ENCODE measurements at regions not wholly inside any gene's neighbourhood (a gene's known extent, or its start where the extent isn't known, plus 50 kb on each side); places are given as distances from the start of the nearest gene placed in this dataset.

DNA sequence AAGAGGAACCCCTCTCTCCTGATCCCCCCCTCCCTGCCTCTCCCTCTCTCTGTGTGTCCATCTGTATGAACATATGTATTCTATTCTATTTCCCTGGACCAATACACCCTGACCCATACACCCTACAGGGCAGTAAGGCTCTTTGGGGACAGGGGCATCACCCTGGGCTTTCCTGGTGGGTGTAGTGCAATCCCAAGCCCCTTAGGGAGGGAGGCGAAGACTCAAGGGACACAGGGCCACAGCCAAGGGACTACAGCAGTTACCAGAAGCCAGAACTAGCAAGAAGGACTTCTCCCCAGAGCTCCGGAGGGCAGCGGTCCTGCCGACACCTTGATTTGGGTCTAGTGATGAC lies 214.2 kb upstream of the RAB6C start:
- Histone ChIP-seq H3F3A (ENCODE audit: low read length, unreplicated experiment) (no peaks in the 10 kb centered on the region), H3K36me3 (ENCODE audit: low read depth, low read length) (no peaks in the 10 kb centered on the region), H3K9me3 (ENCODE audit: low read length) (0 out of 2 replicates have a peak, but pooled peaks cover 3% of the 10 kb centered on the region), H3K9me2 (replicated peaks; ENCODE audit: low read length) (no peaks in the 10 kb centered on the region), H3K4me1 (ENCODE audit: insufficient read depth, low read length) (no peaks in the 10 kb centered on the region), H2AFZ (ENCODE audit: low read length) (no peak overlapping the region), H3K4me3 (ENCODE audit: low read length) (no peak overlapping the region), H3K79me2 (ENCODE audit: low read length) (no peaks in the 10 kb centered on the region), H3K4me2 (ENCODE audit: low read length) (no peak overlapping the region), H3K9ac (ENCODE audit: low read length) (no peak overlapping the region), H3K27ac (ENCODE audit: low read length) (no peak overlapping the region), H4K20me1 (ENCODE audit: low read length) (no peaks in the 10 kb centered on the region), H3K27me3 (ENCODE audit: low read length) (peaks cover 27% of the 10 kb centered on the region)
- TF ChIP-seq, protein P1, sequence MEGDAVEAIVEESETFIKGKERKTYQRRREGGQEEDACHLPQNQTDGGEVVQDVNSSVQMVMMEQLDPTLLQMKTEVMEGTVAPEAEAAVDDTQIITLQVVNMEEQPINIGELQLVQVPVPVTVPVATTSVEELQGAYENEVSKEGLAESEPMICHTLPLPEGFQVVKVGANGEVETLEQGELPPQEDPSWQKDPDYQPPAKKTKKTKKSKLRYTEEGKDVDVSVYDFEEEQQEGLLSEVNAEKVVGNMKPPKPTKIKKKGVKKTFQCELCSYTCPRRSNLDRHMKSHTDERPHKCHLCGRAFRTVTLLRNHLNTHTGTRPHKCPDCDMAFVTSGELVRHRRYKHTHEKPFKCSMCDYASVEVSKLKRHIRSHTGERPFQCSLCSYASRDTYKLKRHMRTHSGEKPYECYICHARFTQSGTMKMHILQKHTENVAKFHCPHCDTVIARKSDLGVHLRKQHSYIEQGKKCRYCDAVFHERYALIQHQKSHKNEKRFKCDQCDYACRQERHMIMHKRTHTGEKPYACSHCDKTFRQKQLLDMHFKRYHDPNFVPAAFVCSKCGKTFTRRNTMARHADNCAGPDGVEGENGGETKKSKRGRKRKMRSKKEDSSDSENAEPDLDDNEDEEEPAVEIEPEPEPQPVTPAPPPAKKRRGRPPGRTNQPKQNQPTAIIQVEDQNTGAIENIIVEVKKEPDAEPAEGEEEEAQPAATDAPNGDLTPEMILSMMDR (conservative IDR thresholded peaks at IDR 0.05; ENCODE audit: low read depth, low read length), result no peak
- TF ChIP-seq EZH2 (IDR thresholded peaks at IDR 0.05; ENCODE audit: low read length, unreplicated experiment) (no peak), EZH2phosphoT487 (IDR thresholded peaks at IDR 0.05; ENCODE audit: borderline replicate concordance, low read length) (no peak)
- ATAC-seq (no peak), DNase-seq (no peak)
- BruUV-seq (replicated peaks), result no TSS peak
- intact Hi-C loops (cut with micrococcal nuclease), result no loop called here
- POLR2A ChIA-PET (ENCODE audit: unreplicated experiment), result no interaction called here
- CTCF ChIA-PET, result no interaction called here

GRCh38 chr2:129765678-129766351 lies 213.7 kb upstream of the RAB6C start:
- POLR2A ChIA-PET (ENCODE audit: unreplicated experiment), result no interaction called here

DNA sequence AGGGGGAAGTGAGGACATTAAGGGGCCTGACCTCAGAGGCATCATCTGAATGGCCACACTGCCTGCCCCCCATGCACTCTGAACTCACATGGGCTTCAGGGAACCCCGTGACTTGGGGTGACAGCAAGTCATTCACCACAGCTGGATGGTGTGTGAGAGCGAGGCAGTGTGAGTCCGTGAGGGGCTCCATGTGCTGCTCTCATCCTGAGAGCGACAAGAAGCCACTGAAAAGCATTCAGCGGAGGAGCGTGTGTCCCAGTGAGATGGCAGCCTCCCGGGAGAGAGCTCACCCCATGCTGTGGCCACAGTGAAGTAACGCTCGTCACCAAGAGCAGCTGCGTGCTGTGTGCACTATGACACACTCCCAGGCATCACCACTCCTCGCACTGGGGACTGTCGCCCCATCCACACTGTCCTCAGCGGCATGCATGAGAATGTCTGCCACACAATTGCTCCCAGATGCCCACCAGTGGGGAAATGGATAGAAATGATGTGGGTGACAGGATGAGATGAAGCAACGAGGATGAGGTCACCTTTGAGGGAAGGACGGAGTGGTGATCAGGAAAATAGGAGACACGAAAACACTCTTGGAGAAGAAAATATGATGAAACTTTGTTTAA lies 213.0 kb upstream of the RAB6C start:
- intact Hi-C loops (cut with micrococcal nuclease), result no loop called here
- Histone ChIP-seq H3K79me2 (ENCODE audit: low read length) (no peaks in the 10 kb centered on the region), H3K27ac (ENCODE audit: low read length) (no peak overlapping the region), H3K9me2 (replicated peaks; ENCODE audit: low read length) (no peaks in the 10 kb centered on the region), H3K4me1 (ENCODE audit: insufficient read depth, low read length) (no peaks in the 10 kb centered on the region), H2AFZ (ENCODE audit: low read length) (no peak overlapping the region), H3K9me3 (ENCODE audit: low read length) (0 out of 2 replicates have a peak, but pooled peaks cover 4% of the 10 kb centered on the region), H3K4me2 (ENCODE audit: low read length) (no peak overlapping the region), H3K9ac (ENCODE audit: low read length) (no peak overlapping the region), H3K36me3 (ENCODE audit: low read depth, low read length) (no peaks in the 10 kb centered on the region), H3K4me3 (ENCODE audit: low read length) (no peak overlapping the region), H3K27me3 (ENCODE audit: low read length) (peaks cover 27% of the 10 kb centered on the region), H3F3A (ENCODE audit: low read length, unreplicated experiment) (no peaks in the 10 kb centered on the region), H4K20me1 (ENCODE audit: low read length) (no peaks in the 10 kb centered on the region)
- TF ChIP-seq EZH2 (IDR thresholded peaks at IDR 0.05; ENCODE audit: low read length, unreplicated experiment) (no peak), EZH2phosphoT487 (IDR thresholded peaks at IDR 0.05; ENCODE audit: borderline replicate concordance, low read length) (no peak)
- TF ChIP-seq, protein P1 (conservative IDR thresholded peaks at IDR 0.05; ENCODE audit: low read depth, low read length), result no peak
- BruUV-seq (replicated peaks), result no TSS peak
- ChIA-PET CTCF (no interaction called here), POLR2A (ENCODE audit: unreplicated experiment) (no interaction called here)
- DNase-seq (no peak), ATAC-seq (no peak)

More at GRCh38 chr2:129765678-129766351, 213.7 kb upstream of the RAB6C start:
- no TSS peak for BruUV-seq (replicated peaks)
- CTCF ChIA-PET, result no interaction called here
- no peak overlapping the region for H3K9ac ChIP-seq (ENCODE audit: low read length)
- no peak for DNase-seq
- no peak overlapping the region for H2AFZ ChIP-seq (ENCODE audit: low read length)
- H3K4me2 ChIP-seq (ENCODE audit: low read length), result no peak overlapping the region
- no peak for TF ChIP-seq EZH2 (IDR thresholded peaks at IDR 0.05; ENCODE audit: low read length, unreplicated experiment)
- H3K9me2 ChIP-seq (replicated peaks; ENCODE audit: low read length), result no peaks in the 10 kb centered on the region
- 0 out of 2 replicates have a peak, but pooled peaks cover 4% of the 10 kb centered on the region for H3K9me3 ChIP-seq (ENCODE audit: low read length)
- ATAC-seq, result no peak
- no peaks in the 10 kb centered on the region for H3K36me3 ChIP-seq (ENCODE audit: low read depth, low read length)
- H3K79me2 ChIP-seq (ENCODE audit: low read length), result no peaks in the 10 kb centered on the region
- H3K27me3 ChIP-seq (ENCODE audit: low read length), result peaks cover 27% of the 10 kb centered on the region
- H3F3A ChIP-seq (ENCODE audit: low read length, unreplicated experiment), result no peaks in the 10 kb centered on the region
- no peaks in the 10 kb centered on the region for H3K4me1 ChIP-seq (ENCODE audit: insufficient read depth, low read length)
- intact Hi-C loops (cut with micrococcal nuclease), result no loop called here
- H4K20me1 ChIP-seq (ENCODE audit: low read length), result no peaks in the 10 kb centered on the region
- no peak overlapping the region for H3K27ac ChIP-seq (ENCODE audit: low read length)
- H3K4me3 ChIP-seq (ENCODE audit: low read length), result no peak overlapping the region
